Activated CD8-positive, alpha-beta memory T cell treated with anti-CD3 and anti-CD28 coated beads, Interleukin-2, amount 50 U/mL, for 48 hours (primary cell): ENCODE measurements at regions not wholly inside any gene's neighbourhood (a gene's known extent, or its start where the extent isn't known, plus 50 kb on each side); places are given as distances from the start of the nearest gene placed in this dataset.

Experiments used
- DNase-seq: peaks from one replicate; pipeline ENCODE4 v3.0.0-alpha.2; 2020

DNA sequence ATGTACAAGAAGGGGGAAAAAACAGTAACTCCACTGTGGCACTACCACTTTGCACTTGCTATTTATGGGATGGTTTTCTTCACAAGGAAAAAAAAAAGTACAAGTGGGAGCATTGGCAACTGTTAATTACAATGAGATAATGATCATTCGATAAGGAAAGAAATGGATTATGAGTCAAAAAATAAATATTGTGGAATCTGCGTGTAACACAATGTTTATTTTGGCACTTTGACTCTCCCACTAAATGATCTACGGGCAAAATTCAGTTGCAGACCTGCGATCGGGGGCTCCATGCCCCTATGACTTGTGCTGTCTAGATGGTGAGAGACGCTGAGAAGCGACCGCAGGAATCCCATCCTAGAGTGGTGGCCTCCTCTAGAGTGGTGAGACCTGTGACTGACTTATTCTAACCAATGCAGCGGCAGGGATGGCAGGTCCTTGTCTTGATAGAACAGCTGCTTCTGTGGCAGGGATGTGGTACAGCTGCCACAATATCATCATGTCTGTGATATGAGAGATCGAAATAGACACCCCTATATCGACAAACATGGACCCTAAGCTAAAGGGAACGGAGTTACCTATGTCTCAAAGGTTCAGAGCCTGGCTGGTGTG lies 345.0 kb upstream of the KLF6 start:
- DNase-seq: no peak

DNA sequence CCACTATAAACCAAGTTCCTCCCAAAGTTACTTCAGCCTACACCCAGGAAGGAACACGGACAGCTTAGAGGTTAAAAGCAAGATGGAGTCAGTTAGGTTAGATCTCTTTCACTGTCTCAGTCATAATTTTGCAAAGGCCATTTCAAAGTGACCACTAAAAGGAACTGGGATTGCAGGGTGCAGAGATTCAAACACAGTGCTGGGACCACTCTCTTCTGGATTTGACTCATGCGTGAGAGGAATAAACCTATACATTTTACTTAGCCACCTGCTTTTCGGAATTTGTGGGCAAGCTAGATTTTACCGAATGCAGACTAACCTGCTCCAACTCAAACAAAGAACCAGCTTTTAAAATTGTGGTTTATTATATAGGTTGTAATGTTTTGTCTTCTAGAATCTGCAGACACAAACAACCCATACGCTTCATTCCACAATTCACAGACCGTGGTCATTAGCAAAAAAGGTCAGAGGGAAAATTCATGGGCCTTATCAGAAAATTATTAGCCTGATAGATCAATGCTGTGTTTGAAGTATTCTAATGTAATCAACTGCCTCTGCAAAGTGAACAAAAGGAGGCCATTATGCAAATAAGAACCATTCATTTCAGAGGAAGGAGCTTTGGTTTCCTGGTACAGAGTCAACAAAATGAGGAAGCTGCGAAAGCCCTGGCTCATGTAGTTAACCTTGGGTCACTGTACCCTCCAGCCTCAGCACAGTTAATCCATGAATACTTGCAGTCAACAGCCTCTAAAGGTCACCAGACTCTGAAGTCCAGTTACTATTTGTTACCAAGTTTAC lies 342.7 kb upstream of the KLF6 start:
- no peak for DNase-seq

DNA sequence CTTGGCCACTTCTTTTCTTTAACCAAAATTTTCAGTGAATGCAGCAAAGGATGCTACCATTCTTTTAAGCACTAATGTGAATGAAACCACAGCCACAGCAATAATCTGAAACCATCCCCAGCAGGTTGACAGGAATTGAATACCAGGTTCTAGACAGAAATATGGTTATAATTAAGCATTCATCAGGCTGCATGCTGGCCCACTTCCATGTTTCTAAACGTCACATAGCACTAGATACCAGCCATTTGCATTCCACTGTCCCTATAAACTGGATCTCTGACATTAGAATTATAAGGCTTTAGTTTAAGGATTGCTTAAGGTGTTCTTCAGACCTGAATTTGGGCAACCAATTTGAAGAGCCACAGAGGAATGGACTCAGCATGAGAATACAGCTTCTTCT lies 340.8 kb upstream of the KLF6 start:
- no peak for DNase-seq

DNA sequence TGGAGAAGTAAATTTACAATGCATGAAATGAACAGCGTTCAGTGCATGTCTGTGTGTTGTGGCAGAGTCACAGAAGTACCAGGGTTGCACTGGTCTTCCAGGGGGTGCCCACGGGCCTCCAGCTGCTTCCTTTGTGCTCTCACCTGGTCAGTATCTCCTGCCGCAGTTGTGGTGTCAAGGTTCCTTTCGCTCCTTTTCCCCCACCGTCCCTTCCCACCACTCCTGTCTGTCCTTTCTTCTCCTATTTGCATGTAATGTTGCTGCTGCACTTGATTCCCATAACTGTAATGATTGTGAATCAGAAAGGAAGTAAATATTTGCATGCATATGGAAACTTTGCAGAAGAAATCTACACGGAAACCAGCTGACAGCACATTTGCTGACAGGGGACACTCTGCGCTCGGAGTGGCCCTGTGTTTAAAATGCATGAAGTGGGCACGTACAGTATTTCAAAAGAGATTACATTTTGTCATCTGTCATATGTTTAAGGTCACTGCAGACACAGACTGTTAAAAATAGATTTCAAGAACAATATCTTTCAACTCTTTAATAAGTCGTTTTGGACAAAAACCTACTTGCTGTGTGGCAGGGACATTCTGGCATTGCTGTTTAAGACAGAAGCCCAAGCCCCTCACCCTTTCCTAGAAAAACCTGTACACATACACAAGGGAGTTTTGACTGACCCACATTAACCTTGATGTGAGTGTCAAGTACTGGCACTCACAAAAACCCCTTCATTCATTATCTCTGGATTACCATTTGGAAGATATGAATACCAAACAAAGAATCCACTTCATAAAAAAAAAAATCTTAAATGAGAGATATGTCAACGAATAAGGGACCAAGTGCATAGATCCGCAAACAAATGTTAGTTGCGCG lies 336.7 kb upstream of the KLF6 start:
- DNase-seq: no peak

DNA sequence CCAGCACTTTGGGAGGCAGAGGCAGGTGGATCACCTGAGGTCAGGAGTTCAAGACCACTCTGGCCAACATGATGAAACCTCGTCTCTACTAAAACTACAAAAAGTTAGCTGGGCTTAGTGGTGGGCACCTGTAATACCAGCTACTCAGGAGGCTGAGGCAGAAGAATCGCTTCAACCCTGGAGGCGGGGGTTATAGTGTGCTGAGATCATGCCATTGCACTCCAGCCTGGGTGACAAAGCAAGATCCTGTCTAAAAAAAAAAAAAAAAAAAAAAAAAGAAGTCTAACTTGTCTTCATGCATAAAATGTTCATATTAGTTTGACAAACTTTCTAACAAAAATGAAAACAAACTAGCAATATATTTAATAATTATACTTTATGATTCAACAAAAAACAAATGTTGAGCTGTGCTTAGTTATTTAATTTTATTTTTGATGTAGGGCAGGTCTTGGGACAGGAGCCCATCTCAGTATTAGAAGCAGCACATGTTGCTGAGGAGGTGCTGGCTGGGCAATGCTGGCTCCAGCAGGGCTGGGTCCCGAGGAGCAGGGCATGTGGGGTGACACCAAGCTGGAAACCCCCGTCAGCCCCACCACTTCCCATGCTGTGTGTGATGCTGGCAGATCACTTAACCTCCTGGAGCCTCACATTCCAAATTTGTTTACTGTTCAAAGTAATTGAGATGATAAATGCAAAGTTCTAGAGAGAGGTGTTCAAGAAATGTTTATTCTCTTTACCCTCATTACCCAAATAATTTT lies 335.3 kb upstream of the KLF6 start:
- DNase-seq: no peak

DNA sequence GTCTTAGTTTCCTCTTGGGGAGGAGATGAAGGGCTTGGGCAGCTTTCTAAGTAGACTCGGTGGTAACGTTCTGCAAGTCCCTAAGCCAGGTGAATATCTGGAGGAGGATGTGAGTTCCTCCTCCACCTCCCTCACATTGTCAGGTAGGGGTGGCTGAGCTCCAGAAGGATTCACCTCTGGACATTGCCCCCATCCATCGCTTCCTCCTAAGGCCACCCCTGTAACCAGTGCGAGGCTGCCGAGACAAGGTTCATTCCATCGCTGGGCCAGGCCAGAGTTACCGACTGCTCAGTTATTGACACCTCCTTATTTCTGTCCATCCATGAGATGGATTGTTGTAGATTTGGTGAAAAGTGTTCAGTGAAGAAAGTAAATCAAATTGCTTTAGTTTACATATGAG lies 334.1 kb upstream of the KLF6 start:
- DNase-seq: no peak

DNA sequence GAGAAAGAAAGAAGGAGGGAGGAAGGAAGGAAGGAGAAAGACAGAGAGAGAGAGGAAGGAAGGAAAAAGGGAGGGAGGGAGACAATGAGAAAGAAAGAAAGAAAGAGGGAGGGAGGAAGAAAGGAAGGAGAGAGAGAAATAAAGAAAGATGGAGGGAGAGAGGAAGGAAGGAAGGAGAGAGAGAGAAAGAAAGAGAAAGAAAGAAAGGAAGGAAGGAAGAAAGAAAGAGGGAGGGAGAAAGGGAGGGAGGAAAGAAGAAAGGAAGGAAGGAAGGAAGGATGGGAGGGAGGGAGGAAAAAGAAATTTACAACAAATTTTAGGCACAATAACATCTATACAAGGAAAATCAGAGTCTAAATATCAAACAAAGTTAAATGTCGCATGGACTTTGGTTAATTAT lies 332.6 kb upstream of the KLF6 start:
- DNase-seq: no peak

DNA sequence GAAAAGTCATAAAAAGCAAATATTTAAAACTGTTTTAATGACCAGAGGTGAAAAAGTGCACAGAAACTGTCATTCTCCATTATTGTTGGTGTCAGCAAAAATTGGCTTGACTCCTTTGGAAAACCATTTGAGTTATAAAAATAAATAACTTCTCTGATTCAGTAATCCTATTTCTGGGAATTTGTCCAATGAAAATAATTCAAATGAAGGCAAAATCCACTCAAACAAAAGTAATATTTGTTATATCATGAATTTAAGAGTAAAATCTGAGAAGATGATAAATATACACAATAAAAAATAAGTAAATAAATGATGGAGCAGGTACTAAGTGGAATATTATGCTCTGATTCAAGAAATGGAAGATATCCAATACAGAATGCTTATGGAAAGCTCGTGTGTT lies 326.6 kb upstream of the KLF6 start:
- DNase-seq: no peak

DNA sequence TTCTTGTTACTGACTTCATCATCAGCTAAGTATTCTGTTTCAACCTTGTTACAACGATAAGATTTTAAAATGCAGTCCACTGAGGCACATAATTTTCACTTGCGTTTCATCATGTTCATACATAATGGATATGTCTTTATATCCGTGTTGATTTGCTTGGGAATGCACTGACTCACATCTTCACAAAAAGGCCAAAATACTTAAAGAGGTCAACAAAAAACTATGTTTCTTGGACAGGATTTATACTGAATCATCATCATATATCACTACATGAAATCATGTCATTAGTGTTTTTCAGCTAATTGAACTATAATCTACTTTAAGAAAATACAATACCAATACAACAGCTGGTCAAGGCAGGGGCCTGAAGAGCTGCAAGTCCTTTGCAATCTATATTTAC lies 324.5 kb upstream of the KLF6 start:
- no peak for DNase-seq

DNA sequence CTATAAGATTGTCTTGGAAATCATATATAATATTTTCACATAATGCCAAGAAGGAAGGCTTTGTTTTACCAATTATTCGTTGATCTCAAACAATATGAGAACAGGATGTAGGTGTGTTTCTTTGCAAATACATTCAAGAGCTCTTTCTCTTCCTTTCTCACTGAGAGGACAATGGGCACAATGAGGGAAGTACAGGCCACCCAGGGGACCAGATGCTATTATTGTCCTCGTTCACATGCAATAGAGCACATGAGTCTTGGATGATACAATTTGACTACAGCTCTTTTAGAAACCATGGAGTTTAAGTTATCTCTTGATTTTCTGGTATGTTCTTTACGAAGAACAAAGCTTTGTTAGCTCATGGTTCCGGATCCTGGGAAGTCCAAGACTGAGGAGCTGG lies 323.7 kb upstream of the KLF6 start:
- DNase-seq: no peak

DNA sequence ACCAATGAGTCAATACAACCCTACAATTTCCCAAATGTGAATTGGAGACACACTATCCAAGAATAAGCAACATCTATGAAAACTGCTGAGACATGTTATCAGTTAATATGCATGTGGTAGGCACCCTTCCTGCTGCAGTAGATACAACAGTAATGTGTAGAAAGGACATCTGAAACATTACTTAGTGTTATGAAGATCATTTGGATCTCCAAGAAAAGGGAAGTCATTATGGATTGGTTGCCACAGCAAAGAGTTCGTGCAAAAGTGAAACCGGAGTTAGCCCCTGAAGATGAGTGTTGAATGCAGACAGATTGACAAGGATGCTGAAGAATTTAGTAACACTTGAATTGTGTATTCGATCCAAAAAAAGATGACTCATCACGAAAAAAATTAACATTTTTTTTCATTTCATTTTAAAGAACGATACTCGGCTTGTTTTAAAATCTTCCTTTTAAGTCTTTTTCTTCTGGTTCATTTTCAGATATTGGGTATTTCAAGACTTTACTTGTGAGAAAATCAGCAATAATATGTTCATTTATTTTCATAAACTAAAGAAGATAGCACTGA lies 322.4 kb upstream of the KLF6 start:
- DNase-seq: no peak

DNA sequence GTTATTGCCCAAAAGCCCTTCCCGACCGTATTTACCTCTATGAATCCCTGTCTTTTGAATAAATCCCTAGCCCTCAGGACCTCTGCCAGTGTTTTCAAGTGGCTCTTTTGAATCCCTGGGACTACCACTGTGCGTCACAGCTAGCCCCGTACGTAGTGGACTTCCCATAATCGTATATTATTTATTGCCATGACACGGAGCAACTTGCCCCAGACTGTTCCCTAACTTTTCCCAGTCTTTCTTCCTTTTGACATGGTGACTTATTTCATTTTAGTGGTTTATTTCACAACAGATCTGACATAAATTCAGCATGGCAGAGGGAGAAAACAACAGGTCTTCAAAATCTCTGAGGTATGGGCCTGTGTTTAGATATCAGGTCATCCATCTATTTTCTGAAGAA lies 318.6 kb upstream of the KLF6 start:
- DNase-seq: no peak

DNA sequence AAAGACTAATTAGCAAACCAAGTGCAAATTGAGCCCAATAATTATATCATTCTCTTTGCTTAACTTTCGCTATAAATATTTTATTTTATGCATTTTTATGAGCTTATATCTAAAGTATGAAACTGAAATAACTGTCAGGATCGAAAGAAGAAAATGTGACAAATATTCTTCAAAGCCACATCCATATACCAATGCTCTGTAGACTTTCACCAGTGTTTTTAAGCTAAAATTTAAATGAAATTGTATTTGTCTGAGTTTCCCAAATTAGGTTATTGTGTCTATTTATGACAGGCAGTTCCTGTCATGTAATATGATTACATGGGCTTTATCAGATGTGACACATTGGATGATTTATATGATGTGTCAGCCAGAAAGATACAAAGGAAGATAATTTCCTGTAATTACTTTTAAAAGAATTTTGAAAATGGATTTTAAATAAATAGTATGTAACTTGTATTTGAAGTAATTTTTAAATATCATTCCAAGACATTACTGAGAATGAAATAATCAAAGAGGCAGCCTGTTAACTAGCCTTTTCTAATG lies 317.9 kb upstream of the KLF6 start:
- no peak for DNase-seq

DNA sequence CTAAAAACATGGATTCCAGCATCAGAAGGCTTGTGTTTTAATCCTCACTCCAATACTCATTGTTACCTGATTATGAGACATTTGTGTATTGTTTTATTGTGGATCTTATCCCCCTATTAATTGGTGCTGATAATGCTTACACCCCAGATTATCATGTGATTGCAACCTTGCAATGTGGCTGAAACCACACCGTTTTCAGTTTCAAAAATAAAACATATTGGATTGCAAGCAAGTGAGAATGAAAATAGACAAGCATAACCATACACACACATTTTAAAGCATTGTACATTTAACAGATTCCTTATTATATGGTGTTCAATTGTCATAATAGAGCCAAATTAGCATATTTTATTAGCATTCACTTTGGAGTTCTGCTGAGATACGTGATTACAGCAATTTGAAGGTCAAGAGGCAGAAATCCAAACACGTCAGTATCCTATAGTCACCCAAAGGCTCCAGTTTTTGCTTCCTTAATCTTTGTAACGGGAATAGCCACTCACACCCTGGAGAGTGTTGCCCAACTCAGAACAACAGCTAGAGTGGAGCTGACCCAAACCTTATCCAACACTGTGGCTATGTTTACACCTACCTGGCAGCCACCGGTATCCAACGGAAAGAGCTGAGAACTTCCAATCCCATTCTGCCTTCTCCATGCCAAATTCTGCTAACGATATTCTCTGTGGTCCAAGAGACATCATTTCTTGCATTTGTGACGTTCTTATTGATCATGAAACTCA lies 317.1 kb upstream of the KLF6 start:
- no peak for DNase-seq

DNA sequence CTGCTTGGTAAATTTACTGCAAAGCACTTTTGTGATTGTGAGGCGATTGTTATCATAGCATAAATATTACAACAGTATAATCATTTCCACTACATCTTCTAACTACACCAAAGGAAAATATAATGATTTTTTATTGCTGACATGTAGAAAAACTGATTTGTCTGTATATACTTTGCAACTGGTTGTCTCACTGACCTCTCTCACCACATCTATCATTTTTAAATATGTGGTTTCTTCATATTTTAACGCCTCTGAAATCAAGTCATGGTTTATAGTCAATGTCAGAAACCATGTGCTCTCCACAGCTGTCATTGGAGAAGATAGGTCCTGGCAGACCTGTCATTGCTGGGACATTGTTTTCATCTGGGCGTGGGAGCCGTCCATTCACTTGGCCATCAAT lies 315.4 kb upstream of the KLF6 start:
- DNase-seq: no peak

DNA sequence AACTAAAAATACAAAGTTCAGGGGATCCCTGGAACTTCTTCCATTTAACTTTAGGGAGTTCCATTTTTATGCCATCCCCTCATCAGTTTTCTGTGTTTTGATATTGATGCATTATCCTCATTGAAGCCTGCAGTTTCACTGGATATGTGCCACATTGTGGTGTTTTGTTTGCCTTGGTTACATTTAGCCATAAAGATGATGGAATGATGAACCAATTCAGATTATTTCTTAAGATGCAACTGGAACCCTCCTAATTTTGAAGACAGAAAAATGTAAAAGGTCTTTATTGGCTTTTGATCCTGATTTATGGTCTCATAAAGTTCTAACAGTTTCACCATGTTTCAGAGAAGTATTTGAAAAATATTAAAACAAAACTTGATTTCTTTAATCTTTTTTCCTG lies 314.2 kb upstream of the KLF6 start:
- DNase-seq: no peak

DNA sequence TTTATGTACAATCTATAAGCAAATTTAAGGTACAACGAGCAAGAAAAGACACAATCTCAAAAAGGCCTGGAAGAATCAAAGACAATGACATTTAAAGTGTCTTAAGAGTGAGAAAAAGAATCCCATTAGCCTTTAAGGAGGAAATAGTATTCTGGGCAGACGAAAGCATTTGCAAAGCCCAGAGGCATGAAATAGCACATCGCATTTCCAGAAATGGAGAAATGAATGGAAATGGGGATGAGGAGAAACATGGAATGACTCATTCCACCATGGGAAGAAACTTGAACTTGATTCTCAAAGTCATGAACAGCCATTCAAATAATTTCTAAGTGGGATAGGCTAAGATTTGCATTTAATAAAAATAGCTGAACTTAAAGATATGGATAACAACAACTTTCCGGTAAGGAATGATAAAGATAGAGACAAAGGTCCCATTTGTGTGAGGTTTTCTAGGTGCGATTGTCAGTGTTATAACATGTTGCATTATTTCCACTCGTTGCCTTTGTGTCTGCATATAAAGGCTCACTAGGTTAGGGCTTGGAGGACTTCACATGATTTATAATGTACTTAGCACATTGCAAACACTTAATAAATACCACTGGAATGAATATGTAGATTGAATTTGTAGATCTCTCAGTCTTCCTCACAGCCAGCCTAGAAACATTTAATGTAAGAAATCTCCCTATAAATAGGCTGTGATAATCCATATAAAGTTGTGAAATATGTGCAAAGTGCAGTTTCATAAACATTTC lies 310.3 kb upstream of the KLF6 start:
- DNase-seq: no peak

DNA sequence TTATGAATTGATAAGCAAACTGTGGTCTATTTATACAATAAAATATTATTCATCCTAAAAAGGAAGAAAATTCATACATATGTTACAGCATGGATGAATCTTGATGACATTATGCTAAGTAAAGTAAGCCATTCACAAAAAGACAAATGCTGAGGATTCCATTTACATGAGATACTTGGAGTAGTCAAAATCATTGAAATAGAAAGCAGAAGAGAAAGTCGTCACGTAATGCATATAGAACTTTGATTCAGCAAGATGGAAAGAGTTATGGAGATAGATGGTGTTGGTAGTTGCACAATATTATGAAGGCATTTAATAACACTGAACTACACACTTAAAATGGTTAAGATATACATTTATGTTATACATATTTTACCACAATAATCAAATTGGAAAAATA lies 309.7 kb upstream of the KLF6 start:
- no peak for DNase-seq

DNA sequence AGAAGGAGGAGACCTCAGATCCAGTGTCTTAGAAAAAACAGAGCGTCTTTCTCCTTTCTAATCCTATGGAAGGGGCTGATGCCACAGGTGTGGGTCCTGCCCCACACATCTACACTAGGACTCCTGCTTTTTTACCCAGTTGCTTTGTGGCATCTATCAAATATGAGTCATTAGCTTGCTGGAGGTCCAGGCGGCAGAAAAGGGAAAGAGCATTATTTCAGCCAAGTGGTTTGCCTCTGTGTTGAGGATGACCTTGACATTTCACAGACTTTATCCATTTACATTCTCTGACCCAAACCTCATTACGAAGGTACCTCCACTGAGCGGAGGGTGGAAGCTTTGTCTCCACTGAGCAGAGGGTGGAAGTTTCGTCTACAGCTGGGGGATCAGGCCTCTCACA lies 308.4 kb upstream of the KLF6 start:
- no peak for DNase-seq

DNA sequence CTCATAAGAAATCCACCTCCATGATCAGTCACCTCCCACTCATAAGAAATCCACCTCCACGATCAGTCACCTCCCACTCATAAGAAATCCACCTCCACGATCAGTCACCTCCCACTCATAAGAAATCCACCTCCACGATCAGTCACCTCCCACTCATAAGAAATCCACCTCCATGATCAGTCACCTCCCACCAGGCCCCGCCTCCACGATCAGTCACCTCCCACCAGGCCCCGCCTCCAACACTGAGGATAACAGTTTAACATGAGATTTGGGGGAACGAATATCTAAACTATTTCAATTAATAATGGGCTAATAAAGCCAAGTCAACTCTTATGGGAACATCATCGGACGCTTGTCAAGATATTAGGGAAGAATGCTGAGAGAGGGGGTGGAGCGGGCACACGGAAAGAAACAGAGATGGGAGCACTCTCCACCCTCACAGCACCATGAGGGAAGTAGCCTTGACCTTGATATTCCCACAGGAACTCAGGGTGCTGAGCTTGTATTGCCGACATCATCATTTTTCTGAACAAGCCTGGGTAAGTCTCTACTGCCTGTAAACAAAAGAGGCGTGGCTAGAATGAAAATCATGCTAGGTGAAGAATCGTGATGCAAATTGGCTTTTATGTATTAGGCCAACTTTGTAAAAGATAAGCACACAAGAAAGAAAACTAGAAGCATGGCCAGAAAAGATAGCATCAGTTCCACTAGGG lies 303.5 kb upstream of the KLF6 start:
- DNase-seq: no peak
